WTC11 (cell line): ENCODE measurements at regions not wholly inside any gene's neighbourhood (a gene's known extent, or its start where the extent isn't known, plus 50 kb on each side); places are given as distances from the start of the nearest gene placed in this dataset.

Experiments used
- ATAC-seq: fragments of 200-7000 bp; cut with Tn5 transposase; 2 replicates; pipeline ENCODE4 v1.10.0; 2021; ENCODE audit warnings: mild to moderate bottlenecking, moderate library complexity
- CTCF ChIA-PET: fragments of 300-600 bp; sonication (Branson Sonifier 250); formaldehyde crosslinking; loops from one replicate; lab custom pipeline; 2021; ENCODE audit warnings: antibody characterized with exemption; lab: Charles Lee
- POLR2A ChIA-PET: fragments of 350-600 bp; sonication (Branson Sonifier 250); formaldehyde crosslinking; loops from one replicate; lab custom pipeline; 2021; ENCODE audit warnings: antibody characterized with exemption; lab: Charles Lee
- DNase-seq: peaks from one replicate; pipeline ENCODE4 v3.0.0; 2021; ENCODE audit warnings: low spot score
- H3K27ac Mint-ChIP-seq: 2 replicates; pipeline ENCODE4 v1.8.0; 2021; ENCODE audit warnings: mixed read lengths
- H3K27me3 Mint-ChIP-seq: 2 replicates; pipeline ENCODE4 v1.8.0; 2021; ENCODE audit warnings: low read depth, mild to moderate bottlenecking, moderate library complexity, mixed read lengths
- H3K36me3 Mint-ChIP-seq: 2 replicates; pipeline ENCODE4 v1.8.0; 2021; ENCODE audit warnings: mixed read lengths
- H3K4me1 Mint-ChIP-seq: 2 replicates; pipeline ENCODE4 v1.8.0; 2022; ENCODE audit warnings: mixed read lengths
- H3K4me3 Mint-ChIP-seq: 2 replicates; pipeline ENCODE4 v1.8.0; 2021; ENCODE audit warnings: mild to moderate bottlenecking, moderate library complexity, mixed read lengths
- H3K9me3 Mint-ChIP-seq: 2 replicates; pipeline ENCODE4 v1.8.0; 2021; ENCODE audit warnings: mixed read lengths
- ARID4B ChIP-seq: sonication (generic); formaldehyde crosslinking; IDR thresholded peaks from 2 replicates; pipeline ENCODE4 v1.8.0; 2023; ENCODE audit warnings: missing genetic modification reagents, mild to moderate bottlenecking, borderline replicate concordance
- CREM ChIP-seq: sonication (generic); formaldehyde crosslinking; IDR thresholded peaks from 2 replicates; pipeline ENCODE4 v1.8.1; 2022; ENCODE audit warnings: mild to moderate bottlenecking, missing genetic modification reagents, moderate library complexity
- CTCF ChIP-seq: fragments of 200-600 bp; IDR thresholded peaks from 2 replicates; pipeline ENCODE4 v1.8.0; 2022; ENCODE audit warnings: antibody characterized with exemption
- E2F5 ChIP-seq: sonication (generic); formaldehyde crosslinking; IDR thresholded peaks from 2 replicates; pipeline ENCODE4 v1.8.1; 2022; ENCODE audit warnings: mild to moderate bottlenecking, moderate library complexity, missing genetic modification reagents
- FOXK1 ChIP-seq: sonication (generic); formaldehyde crosslinking; IDR thresholded peaks from 2 replicates; pipeline ENCODE4 v1.8.0; 2022; ENCODE audit warnings: mild to moderate bottlenecking, moderate library complexity, missing genetic modification reagents
- FOXP4 ChIP-seq: sonication (generic); formaldehyde crosslinking; IDR thresholded peaks from 2 replicates; pipeline ENCODE4 v1.8.0; 2022; ENCODE audit warnings: mild to moderate bottlenecking, missing genetic modification reagents
- JUN ChIP-seq: sonication (generic); formaldehyde crosslinking; IDR thresholded peaks from 2 replicates; pipeline ENCODE4 v1.8.0; 2023; ENCODE audit warnings: mild to moderate bottlenecking, missing genetic modification reagents
- KAT7 ChIP-seq: sonication (generic); formaldehyde crosslinking; IDR thresholded peaks from 2 replicates; pipeline ENCODE4 v1.8.1; 2023; ENCODE audit warnings: missing genetic modification reagents, mild to moderate bottlenecking, borderline replicate concordance
- MAX ChIP-seq: sonication (generic); formaldehyde crosslinking; IDR thresholded peaks from 2 replicates; pipeline ENCODE4 v1.8.0; 2022; ENCODE audit warnings: mild to moderate bottlenecking, missing genetic modification reagents
- NR3C1 ChIP-seq: sonication (generic); formaldehyde crosslinking; conservative IDR thresholded peaks from 2 replicates; pipeline ENCODE4 v1.8.1; 2023; ENCODE audit warnings: low read depth, mild to moderate bottlenecking, missing genetic modification reagents
- SP1 ChIP-seq: sonication (generic); formaldehyde crosslinking; conservative IDR thresholded peaks from 2 replicates; pipeline ENCODE4 v1.8.1; 2022; ENCODE audit warnings: missing genetic modification reagents
- TEAD1 ChIP-seq: sonication (generic); formaldehyde crosslinking; IDR thresholded peaks from 2 replicates; pipeline ENCODE4 v1.8.0; 2022; ENCODE audit warnings: mild to moderate bottlenecking, missing genetic modification reagents
- TEAD4 ChIP-seq: sonication (generic); formaldehyde crosslinking; IDR thresholded peaks from 2 replicates; pipeline ENCODE4 v1.8.0; 2022; ENCODE audit warnings: mild to moderate bottlenecking, missing genetic modification reagents
- ZBTB43 ChIP-seq: sonication (generic); formaldehyde crosslinking; IDR thresholded peaks from 2 replicates; pipeline ENCODE4 v1.8.1; 2023; ENCODE audit warnings: mild to moderate bottlenecking, missing genetic modification reagents
- ZNF138 ChIP-seq: sonication (generic); formaldehyde crosslinking; conservative IDR thresholded peaks from 2 replicates; pipeline ENCODE4 v1.8.1; 2022; ENCODE audit warnings: mild to moderate bottlenecking, moderate library complexity, missing genetic modification reagents
- ZNF396 ChIP-seq: fragments of 250-450 bp; sonication (Bioruptor Pico); IDR thresholded peaks from 2 replicates; pipeline ENCODE4 v1.8.0; 2021; ENCODE audit warnings: mild to moderate bottlenecking, moderate library complexity, borderline replicate concordance
- ZNF416 ChIP-seq: fragments of 250-450 bp; sonication (Bioruptor Pico); IDR thresholded peaks from 2 replicates; pipeline ENCODE4 v1.9.0; 2021; ENCODE audit warnings: mild to moderate bottlenecking, inconsistent platforms
- ZNF671 ChIP-seq: fragments of 250-450 bp; sonication (Bioruptor Pico); IDR thresholded peaks from 2 replicates; pipeline ENCODE4 v1.8.0; 2021; ENCODE audit warnings: mild to moderate bottlenecking
- ZSCAN18 ChIP-seq: fragments of 250-450 bp; sonication (Bioruptor Pico); IDR thresholded peaks from 2 replicates; pipeline ENCODE4 v2.1.2; 2022; ENCODE audit warnings: mild to moderate bottlenecking, moderate library complexity

- POLR2A ChIA-PET: interaction anchor here (0.5 kb wide), 1 partner anchor 661 kb away, joined by 3 read pairs; no protein-coding TSS in a partner anchor
- ATAC-seq: no peak
- H3K9me3 Mint-ChIP-seq: peaks cover 16% of the 10 kb centered on the region
- no peak for TF ChIP-seq ZSCAN18
- TF ChIP-seq, all 79 proteins: peak for 0
- CTCF ChIA-PET: no interaction called here
- no peak for DNase-seq
- H3K4me1 Mint-ChIP-seq: no peaks in the 10 kb centered on the region
- no peak overlapping the region for H3K27ac Mint-ChIP-seq
- no peaks in the 10 kb centered on the region; the same call in 1 of the 2 replicates for H3K36me3 Mint-ChIP-seq
- H3K27me3 Mint-ChIP-seq: no peaks in the 10 kb centered on the region; the same call in 1 of the 2 replicates
- no peak overlapping the region for H3K4me3 Mint-ChIP-seq
Observed at GRCh38 chr6:67200626-67201403, 1434.3 kb upstream of the ADGRB3 start.

GRCh38 chr6:67199425-67199824, 1435.7 kb upstream of the ADGRB3 start:
- POLR2A ChIA-PET: no interaction called here
- DNase-seq: no peak
- Mint-ChIP-seq H3K36me3 (no peaks in the 10 kb centered on the region; the same call in 1 of the 2 replicates), H3K4me3 (no peak overlapping the region), H3K4me1 (no peaks in the 10 kb centered on the region), H3K27me3 (no peaks in the 10 kb centered on the region; the same call in 1 of the 2 replicates), H3K9me3 (peaks cover 20% of the 10 kb centered on the region), H3K27ac (no peak overlapping the region)
- TF ChIP-seq JUN (CRISPR knock-in tag) (no peak), CREM (CRISPR knock-in tag) (no peak)
- no peak for ATAC-seq
- CTCF ChIA-PET: no interaction called here

GRCh38 chr6:67190733-67191132, 1444.3 kb upstream of the ADGRB3 start:
- TF ChIP-seq TEAD1 (CRISPR knock-in tag) (no peak), E2F5 (CRISPR knock-in tag) (no peak), ZNF671 (no peak), ARID4B (CRISPR knock-in tag) (no peak), NR3C1 (CRISPR knock-in tag) (no peak), ZNF416 (CRISPR knock-in tag) (no peak), TEAD4 (CRISPR knock-in tag) (no peak), CTCF (no peak), FOXK1 (CRISPR knock-in tag) (no peak), MAX (CRISPR knock-in tag) (no peak), KAT7 (CRISPR knock-in tag) (no peak), ZNF138 (CRISPR knock-in tag) (no peak), FOXP4 (CRISPR knock-in tag) (no peak), ZNF396 (no peak), SP1 (CRISPR knock-in tag) (no peak), ZBTB43 (CRISPR knock-in tag) (no peak)
- no peak overlapping the region for H3K27ac Mint-ChIP-seq
- CTCF ChIA-PET: no interaction called here
- ATAC-seq (no peak), DNase-seq (no peak)
- POLR2A ChIA-PET: no interaction called here
- H3K27me3 Mint-ChIP-seq: no peaks in the 10 kb centered on the region
- H3K36me3 Mint-ChIP-seq: 0 out of 2 replicates have a peak, but pooled peaks cover 3% of the 10 kb centered on the region
- no peak overlapping the region for H3K4me3 Mint-ChIP-seq
- H3K9me3 Mint-ChIP-seq: peaks cover 19% of the 10 kb centered on the region
- no peaks in the 10 kb centered on the region for H3K4me1 Mint-ChIP-seq
